Ovary (tissue), 7 donors: ENCODE measurements at regions not wholly inside any gene's neighbourhood (a gene's known extent, or its start where the extent isn't known, plus 50 kb on each side); places are given as distances from the start of the nearest gene placed in this dataset.

ENCODE experiments used
- DNase-seq, 5 donors: peaks; one replicate each; pipeline ENCODE4 v3.0.0-alpha.2; 2019 to 2020
- H3K27ac ChIP-seq, 2 donors: fragments of 200-600 bp; one replicate each; pipeline versions ENCODE4 v1.5.1 to v1.8.0; 2019 to 2022
- H3K27me3 ChIP-seq: fragments of 200-600 bp; one replicate; pipeline ENCODE4 v1.8.0; 2022
- H3K36me3 ChIP-seq: fragments of 200-600 bp; sonication (generic); one replicate; pipeline ENCODE4 v1.5.1; 2019
- H3K4me1 ChIP-seq: one replicate; pipeline ENCODE4 v1.8.1; 2013; ENCODE audit warnings: mild to moderate bottlenecking, moderate library complexity; ENCODE audit not compliant: insufficient read depth
- H3K4me3 ChIP-seq: fragments of 200-600 bp; sonication (generic); one replicate; pipeline ENCODE4 v1.5.1; 2017
- H3K9me3 ChIP-seq, 2 donors: fragments of 200-600 bp in 1 of 2; sonication (generic) in 1 of 2; one replicate each; pipeline versions ENCODE4 v1.5.1 to v1.8.1; 2013 to 2019; ENCODE audit warnings: mild to moderate bottlenecking in 1 of 2, moderate library complexity in 1 of 2
- EP300 ChIP-seq: sonication (generic); formaldehyde crosslinking; IDR thresholded peaks from one replicate; pipeline ENCODE4 v1.6.1; 2017; ENCODE audit warnings: antibody characterized with exemption
- POLR2A ChIP-seq: fragments of 450-650 bp; IDR thresholded peaks from one replicate; pipeline ENCODE4 v1.6.1; 2017; ENCODE audit warnings: antibody characterized with exemption, mild to moderate bottlenecking, moderate library complexity
- WGBS, 3 donors: extraction: QIAGEN DNeasy Blood & Tissue Kit in 1 of 3; methylation state at CpG; one replicate each; pipeline versions ENCODE4 v1.1.5 to v1.1.7; 2013 to 2017; 5-methylcytosine and 5-hydroxymethylcytosine counted together
- intact Hi-C, 4 donors: fragments of 100-400 bp; cut with DNase I; formaldehyde crosslinking; loops; one replicate each; pipeline versions ENCODE4 v1.11.0 to v1.15.1; 2022 to 2023
- TF ChIP-seq, protein P1 (sequence below), 3 donors: fragments of 450-650 bp in 2 of 3; fragments of 200-600 bp in 1 of 3; IDR thresholded peaks; one replicate each; pipeline versions ENCODE4 v1.5.1 to v1.8.0; 2016 to 2022; ENCODE audit warnings: antibody characterized with exemption in 3 of 3, mild to moderate bottlenecking in 1 of 3
- donor health status: DM: no; HTN: no; CAD: no; lungs with moderate emphysema.
- donor health status: DM: no; HTN: no; CAD: no.
- donor health status: Bipolar disorder and iron deficiency.
- donor health status: DM: no; HTN: no; CAD: no.
- donor health status: DM: yes; HTN: yes; CAD: no.

- Histone ChIP-seq H3K27me3 (no peaks in the 10 kb centered on the region), H3K4me3 (no peak overlapping the region), H3K4me1 (no peaks in the 10 kb centered on the region), H3K27ac (no peak overlapping the region), H3K36me3 (no peaks in the 10 kb centered on the region), H3K9me3 (no peaks in the 10 kb centered on the region)
- TF ChIP-seq EP300 (no peak), POLR2A (no peak)
- TF ChIP-seq, protein P1, sequence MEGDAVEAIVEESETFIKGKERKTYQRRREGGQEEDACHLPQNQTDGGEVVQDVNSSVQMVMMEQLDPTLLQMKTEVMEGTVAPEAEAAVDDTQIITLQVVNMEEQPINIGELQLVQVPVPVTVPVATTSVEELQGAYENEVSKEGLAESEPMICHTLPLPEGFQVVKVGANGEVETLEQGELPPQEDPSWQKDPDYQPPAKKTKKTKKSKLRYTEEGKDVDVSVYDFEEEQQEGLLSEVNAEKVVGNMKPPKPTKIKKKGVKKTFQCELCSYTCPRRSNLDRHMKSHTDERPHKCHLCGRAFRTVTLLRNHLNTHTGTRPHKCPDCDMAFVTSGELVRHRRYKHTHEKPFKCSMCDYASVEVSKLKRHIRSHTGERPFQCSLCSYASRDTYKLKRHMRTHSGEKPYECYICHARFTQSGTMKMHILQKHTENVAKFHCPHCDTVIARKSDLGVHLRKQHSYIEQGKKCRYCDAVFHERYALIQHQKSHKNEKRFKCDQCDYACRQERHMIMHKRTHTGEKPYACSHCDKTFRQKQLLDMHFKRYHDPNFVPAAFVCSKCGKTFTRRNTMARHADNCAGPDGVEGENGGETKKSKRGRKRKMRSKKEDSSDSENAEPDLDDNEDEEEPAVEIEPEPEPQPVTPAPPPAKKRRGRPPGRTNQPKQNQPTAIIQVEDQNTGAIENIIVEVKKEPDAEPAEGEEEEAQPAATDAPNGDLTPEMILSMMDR (IDR thresholded peaks at IDR 0.05), result no peak
- intact Hi-C loops, result no loop called here
- 44 to 51% (median 50%) methylated on average over 2 of the region's 2 CpGs for WGBS, 3 donors
- no peak for DNase-seq
Observed at GRCh38 chr2:8176887-8177286, 505.0 kb upstream of the ID2 start.

GRCh38 chr2:8177566-8177965, 504.3 kb upstream of the ID2 start:
- no peak for TF ChIP-seq EP300
- TF ChIP-seq, protein P1 (IDR thresholded peaks at IDR 0.05), result no peak
- intact Hi-C loops, result no loop called here
- H3K27ac ChIP-seq, result no peak overlapping the region
- 86 to 88% (median 87%) methylated on average over 2 of the region's 2 CpGs for WGBS, 3 donors
- no peak for DNase-seq
- H3K4me1 ChIP-seq, result no peaks in the 10 kb centered on the region
- no peaks in the 10 kb centered on the region for H3K27me3 ChIP-seq
- no peak overlapping the region for H3K4me3 ChIP-seq
- no peaks in the 10 kb centered on the region for H3K36me3 ChIP-seq
- no peaks in the 10 kb centered on the region for H3K9me3 ChIP-seq

DNA sequence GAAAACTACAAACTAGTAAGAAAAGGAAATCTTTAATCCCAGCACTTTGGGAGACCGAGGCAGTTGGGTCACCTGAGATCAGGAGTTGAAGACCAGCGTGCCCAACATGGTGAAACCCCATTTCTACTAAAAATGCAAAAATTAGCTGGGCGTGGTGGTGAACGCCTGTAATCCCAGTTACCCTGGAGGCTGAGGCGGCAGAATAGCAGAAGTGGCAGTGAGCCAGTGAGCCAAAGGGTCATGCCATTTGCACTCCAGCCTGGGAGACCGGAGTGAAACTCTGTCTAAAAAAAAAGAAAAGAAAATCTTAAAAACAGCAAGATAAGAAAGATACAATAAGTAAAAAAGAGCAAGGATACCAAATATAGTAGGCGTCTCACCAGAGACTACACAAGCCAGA, 502.9 kb upstream of the ID2 start:
- 79 to 89% (median 79%) methylated on average over 7 of the region's 7 CpGs for WGBS, 3 donors
- no peaks in the 10 kb centered on the region for H3K9me3 ChIP-seq
- no peaks in the 10 kb centered on the region for H3K4me1 ChIP-seq
- no peak for TF ChIP-seq EP300
- TF ChIP-seq POLR2A, result no peak
- TF ChIP-seq, protein P1 (IDR thresholded peaks at IDR 0.05), result no peak
- H3K27ac ChIP-seq, result no peak overlapping the region
- no peaks in the 10 kb centered on the region for H3K27me3 ChIP-seq
- no peak for DNase-seq
- intact Hi-C loops, result no loop called here
- H3K4me3 ChIP-seq, result no peak overlapping the region
- no peaks in the 10 kb centered on the region for H3K36me3 ChIP-seq

- H3K27me3 ChIP-seq, result no peaks in the 10 kb centered on the region
- no peak overlapping the region for H3K4me3 ChIP-seq
- TF ChIP-seq, protein P1 (IDR thresholded peaks at IDR 0.05), result no peak
- TF ChIP-seq POLR2A (no peak), EP300 (no peak)
- intact Hi-C loops, result no loop called here
- H3K4me1 ChIP-seq, result no peaks in the 10 kb centered on the region
- H3K36me3 ChIP-seq, result no peaks in the 10 kb centered on the region
- H3K27ac ChIP-seq, result no peak overlapping the region
- WGBS, 3 donors, result 82 to 90% (median 84%) methylated on average over 6 of the region's 6 CpGs
- DNase-seq, result no peak
- no peaks in the 10 kb centered on the region for H3K9me3 ChIP-seq
Observed at GRCh38 chr2:8189316-8189715, 492.5 kb upstream of the ID2 start.

DNA sequence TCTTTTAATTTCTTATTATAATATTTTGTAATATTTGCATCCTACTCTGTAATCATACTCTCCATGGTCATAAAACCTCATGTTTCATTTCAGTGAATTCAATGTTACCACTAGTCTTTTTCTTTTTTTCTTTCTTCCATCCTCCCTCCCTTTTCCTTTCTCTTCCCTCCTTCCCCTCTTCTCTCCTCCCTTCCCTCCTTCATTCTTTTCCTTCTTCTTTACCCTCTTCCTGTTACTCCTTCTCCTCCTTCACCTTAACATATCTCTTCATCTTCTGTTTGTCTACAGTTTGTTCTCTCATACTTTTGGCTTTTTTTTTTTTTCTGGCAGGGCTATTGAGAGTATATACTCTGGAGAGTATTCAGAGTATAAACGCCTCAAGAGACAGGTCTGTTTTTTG, 491.6 kb upstream of the ID2 start:
- no peaks in the 10 kb centered on the region for H3K9me3 ChIP-seq
- DNase-seq, result no peak
- no peaks in the 10 kb centered on the region for H3K4me1 ChIP-seq
- intact Hi-C loops, result no loop called here
- TF ChIP-seq POLR2A, result no peak
- TF ChIP-seq EP300, result no peak
- TF ChIP-seq, protein P1 (IDR thresholded peaks at IDR 0.05), result no peak
- no peak overlapping the region for H3K27ac ChIP-seq
- no peak overlapping the region for H3K4me3 ChIP-seq
- no peaks in the 10 kb centered on the region for H3K27me3 ChIP-seq
- whole genome bisulfite sequencing, 3 donors, result 49 to 56% (median 56%) methylated on average over 1 of the region's 1 CpG
- no peaks in the 10 kb centered on the region for H3K36me3 ChIP-seq
